ENCODE measurements at regions not wholly inside any gene's neighbourhood (a gene's known extent, or its start where the extent isn't known, plus 50 kb on each side); places are given as distances from the start of the nearest gene placed in this dataset.
"Not testable (repeated sequence)": the region's sequence is repeated elsewhere in the genome, so short reads cannot be mapped to it uniquely, and the experiment has no call there.

DNA sequence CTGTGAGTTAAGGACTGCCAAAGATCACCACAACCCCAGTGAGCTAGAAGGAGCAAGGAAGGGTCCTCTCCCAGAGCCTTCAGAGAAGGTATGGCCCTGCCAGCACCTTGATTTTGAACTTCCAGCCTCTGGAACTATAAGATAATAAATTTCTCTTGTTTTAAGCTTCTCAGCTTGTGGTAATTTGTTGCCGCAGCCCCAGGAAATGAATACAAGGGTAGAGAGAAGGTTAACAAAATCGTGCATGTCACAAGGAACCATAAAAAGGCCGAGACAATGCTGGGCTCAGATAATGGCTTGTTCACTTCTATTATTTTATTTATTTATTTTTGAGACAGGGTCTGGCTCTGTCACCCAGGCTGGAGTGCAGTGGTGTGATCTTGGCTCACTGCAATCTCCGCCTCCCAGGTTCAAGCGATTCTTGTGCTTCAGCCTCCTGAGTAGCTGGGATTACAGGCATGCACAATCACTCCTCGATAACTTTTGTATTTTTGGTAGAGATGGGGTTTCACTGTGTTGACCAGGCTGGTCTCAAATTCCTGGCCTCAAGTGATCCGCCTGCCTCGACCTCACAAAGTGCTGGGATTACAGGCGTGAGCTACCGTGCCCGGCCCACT lies 71.5 kb downstream of the WSB1 start:
- not testable (repeated sequence) for H3K4me3 Mint-ChIP-seq; H3K27me3 Mint-ChIP-seq; ATAC-seq; H3K36me3 Mint-ChIP-seq; H3K9me3 Mint-ChIP-seq (ENCODE audit: low read depth); H3K27ac Mint-ChIP-seq; DNase-seq; H3K4me1 Mint-ChIP-seq
- CTCF ChIA-PET: interaction anchor here (1.0 kb wide), 1 partner anchor 11 kb away, joined by 3 read pairs; no protein-coding TSS in a partner anchor

DNA sequence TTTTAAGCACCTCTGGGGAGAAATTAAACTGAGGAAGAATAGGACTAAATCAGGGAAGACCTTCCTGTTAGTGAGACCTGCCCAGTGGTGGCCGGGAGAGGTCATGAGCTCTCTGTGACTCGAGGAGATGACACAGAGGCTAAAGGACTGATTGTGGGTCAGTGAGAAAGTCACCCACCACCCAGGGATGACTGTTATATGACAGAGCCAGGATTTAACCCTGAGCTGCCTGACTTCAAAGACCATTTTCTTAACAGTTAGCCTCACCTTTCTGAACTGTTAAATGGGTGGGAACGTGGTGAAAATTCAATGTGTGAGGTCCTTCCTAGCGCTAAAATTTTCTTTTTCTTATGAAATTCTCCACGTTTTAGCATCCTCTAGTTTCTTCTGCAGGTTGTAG lies 72.5 kb downstream of the WSB1 start:
- Mint-ChIP-seq H3K27me3 (peaks cover 11% of the 10 kb centered on the region), H3K9me3 (ENCODE audit: low read depth) (peaks cover 4% of the 10 kb centered on the region), H3K27ac (no peak overlapping the region), H3K4me3 (no peak overlapping the region), H3K36me3 (peaks cover 2% of the 10 kb centered on the region), H3K4me1 (peaks cover under 1% of the 10 kb centered on the region)
- ATAC-seq (no peak), DNase-seq (no peak)
- CTCF ChIA-PET: interaction anchor here (1.0 kb wide), 1 partner anchor 233 kb away, joined by 3 read pairs; no protein-coding TSS in a partner anchor

DNA sequence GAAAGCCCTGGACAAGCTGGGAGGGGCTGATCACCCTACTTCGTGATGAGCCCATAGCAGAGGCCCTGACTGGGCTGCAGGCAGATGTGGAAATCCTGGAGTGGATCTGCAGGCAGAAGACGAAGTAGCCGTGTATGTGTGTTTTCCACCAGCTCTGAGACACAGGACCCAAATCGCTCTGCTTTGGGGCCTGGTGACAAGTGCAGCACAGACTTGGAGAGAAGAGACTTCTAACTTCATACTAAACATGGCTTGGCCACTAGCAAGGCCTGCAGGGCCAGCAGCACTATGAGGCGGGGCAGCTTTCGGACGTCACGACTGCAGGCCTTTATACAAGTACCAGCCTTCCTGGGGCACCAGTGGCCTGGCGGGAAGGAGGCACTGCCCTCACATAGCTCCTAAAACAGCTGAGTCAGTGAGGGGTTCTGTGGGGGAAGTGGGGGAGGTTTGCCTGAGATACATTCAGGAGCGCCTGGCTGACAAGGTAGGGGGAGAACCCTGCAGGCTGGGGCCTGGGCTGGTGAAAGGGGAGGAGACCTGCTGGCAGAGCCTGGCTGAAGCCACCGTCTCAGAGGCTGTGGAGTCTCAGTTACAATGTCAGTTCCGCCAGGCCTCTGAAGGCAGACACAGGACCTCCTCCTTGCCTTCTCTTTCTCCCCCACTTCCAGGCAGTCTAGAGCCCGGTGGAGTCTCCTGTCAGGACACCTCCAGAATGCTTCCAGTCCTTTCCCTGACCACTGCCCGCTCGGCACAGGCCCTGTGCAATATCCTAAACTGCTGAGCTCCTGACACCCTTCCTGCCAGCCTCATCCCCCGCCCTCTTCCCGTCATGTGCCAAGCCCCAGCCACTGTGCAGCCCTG lies 73.4 kb downstream of the WSB1 start:
- no peaks in the 10 kb centered on the region for H3K4me1 Mint-ChIP-seq
- CTCF ChIA-PET: interaction anchor here (0.7 to 1.0 kb wide), 2 partner anchors 13 to 233 kb away, joined by 3 read pairs; no protein-coding TSS in a partner anchor
- peaks cover 8% of the 10 kb centered on the region for H3K9me3 Mint-ChIP-seq (ENCODE audit: low read depth)
- no peak overlapping the region for H3K27ac Mint-ChIP-seq
- H3K27me3 Mint-ChIP-seq: peaks cover 11% of the 10 kb centered on the region
- peaks cover 6% of the 10 kb centered on the region for H3K36me3 Mint-ChIP-seq
- DNase-seq: no peak
- no peak for ATAC-seq
- H3K4me3 Mint-ChIP-seq: no peak overlapping the region

DNA sequence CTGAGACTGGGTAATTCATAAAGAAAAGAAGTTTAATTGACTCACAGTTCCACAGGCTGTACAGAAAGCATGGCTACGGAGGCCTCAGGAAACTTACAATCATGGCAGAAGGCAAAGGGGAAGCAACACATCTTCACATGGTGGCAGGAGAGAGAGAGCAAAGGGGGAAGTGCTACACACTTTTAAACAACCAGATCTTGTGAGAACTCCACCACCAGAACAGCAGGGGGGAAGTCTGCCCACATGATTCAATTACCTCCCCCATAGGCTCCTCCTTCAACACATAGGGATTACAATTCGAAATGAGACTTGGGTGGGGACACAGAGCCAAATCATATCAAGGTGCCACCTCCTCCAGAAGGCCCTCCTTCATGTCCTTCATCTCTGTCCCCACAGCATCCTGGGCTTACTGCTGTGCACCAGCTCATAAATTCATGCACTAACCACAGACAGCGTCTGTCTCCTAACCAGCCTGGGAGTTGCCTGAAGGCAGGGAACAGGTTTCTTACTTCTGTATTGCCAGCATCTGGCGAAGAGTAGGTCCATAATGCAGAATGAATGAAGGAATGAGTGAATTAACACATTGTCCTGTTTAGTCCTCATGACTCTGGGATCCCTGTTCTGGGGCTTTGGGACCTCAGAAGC lies 74.4 kb downstream of the WSB1 start:
- CTCF ChIA-PET: no interaction called here
- Mint-ChIP-seq H3K9me3 (ENCODE audit: low read depth) (peaks cover 12% of the 10 kb centered on the region), H3K36me3 (peaks cover 7% of the 10 kb centered on the region), H3K27me3 (peaks cover 15% of the 10 kb centered on the region), H3K27ac (no peak overlapping the region), H3K4me3 (no peak overlapping the region), H3K4me1 (no peaks in the 10 kb centered on the region)
- DNase-seq: no peak
- ATAC-seq: no peak

DNA sequence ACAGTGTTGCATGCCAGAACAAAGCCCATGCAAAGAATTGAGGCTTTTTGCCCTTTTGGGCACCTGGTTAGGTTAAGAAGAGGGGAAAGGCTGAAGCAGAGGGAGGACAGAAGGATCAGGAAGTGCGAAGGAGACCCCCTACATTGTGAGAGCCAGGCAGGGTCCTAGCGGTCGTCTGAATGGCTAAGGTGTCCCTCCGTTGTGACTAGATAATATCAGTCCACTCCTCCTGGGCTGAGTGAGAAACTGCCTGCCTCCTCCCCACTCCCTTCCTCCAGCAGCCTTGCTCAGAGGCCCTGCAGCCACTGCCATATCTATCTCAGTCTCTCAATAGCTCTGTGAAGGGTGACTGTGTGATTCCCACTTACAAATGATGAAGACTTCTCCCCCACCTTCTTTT lies 75.1 kb downstream of the WSB1 start:
- Mint-ChIP-seq H3K9me3 (ENCODE audit: low read depth) (peaks cover 15% of the 10 kb centered on the region), H3K4me3 (no peak overlapping the region), H3K27ac (no peak overlapping the region), H3K4me1 (no peaks in the 10 kb centered on the region), H3K36me3 (peaks cover 11% of the 10 kb centered on the region), H3K27me3 (peaks cover 17% of the 10 kb centered on the region)
- ATAC-seq (no peak), DNase-seq (no peak)
- CTCF ChIA-PET: interaction anchor here (0.8 to 1.5 kb wide), 2 partner anchors 14 to 285 kb away, joined by 3 to 5 read pairs; no protein-coding TSS in a partner anchor

DNA sequence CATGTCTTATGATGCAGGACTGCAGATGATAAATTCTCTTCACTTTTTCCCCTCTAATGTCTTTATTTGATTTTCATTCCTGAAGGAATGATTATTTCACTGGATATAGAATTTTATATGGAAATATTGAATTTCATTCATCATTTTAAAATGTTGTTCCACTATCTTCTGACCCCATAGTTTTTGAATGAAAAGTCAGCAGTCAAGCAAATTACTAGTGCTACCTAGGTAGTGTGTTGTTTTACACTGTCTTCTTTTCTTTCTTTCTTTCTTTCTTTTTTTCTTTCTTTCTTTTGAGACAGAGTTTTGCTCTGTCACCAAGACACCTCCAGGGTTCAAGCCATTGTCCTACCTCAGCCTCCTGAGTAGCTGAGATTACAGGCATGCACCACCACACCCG lies 76.9 kb downstream of the WSB1 start:
- H3K27ac Mint-ChIP-seq: no peak overlapping the region
- ATAC-seq: no peak
- CTCF ChIA-PET: no interaction called here
- H3K4me1 Mint-ChIP-seq: no peaks in the 10 kb centered on the region
- DNase-seq: no peak
- peaks cover 20% of the 10 kb centered on the region for H3K9me3 Mint-ChIP-seq (ENCODE audit: low read depth)
- no peak overlapping the region for H3K4me3 Mint-ChIP-seq
- H3K36me3 Mint-ChIP-seq: peaks cover 11% of the 10 kb centered on the region
- peaks cover 14% of the 10 kb centered on the region for H3K27me3 Mint-ChIP-seq

DNA sequence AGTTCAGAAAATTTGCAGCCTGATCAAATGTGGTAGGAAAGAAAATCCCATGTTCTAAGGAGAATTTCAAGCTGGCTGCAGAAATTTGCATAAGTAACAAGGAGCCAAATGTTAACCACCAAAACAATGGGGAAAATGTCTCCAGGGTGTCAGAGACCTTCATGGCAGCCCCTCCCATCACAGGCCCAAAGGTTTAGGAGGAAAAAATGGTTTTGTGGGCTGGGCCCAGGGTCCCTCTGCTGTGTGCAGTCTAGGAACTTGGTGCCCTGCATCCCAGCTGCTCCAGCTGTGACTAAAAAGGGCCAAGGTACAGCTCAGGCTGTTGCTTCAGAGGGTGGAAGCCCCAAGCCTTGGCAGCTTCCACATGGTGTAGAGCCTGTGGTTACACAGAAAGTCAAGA lies 79.8 kb downstream of the WSB1 start:
- DNase-seq, CTCF ChIA-PET, H3K4me3 Mint-ChIP-seq, H3K4me1 Mint-ChIP-seq, H3K27ac Mint-ChIP-seq, ATAC-seq: not testable (repeated sequence)
- Mint-ChIP-seq H3K9me3 (ENCODE audit: low read depth) (peaks cover 23% of the 10 kb centered on the region), H3K27me3 (peaks cover 18% of the 10 kb centered on the region), H3K36me3 (peaks cover 19% of the 10 kb centered on the region)

DNA sequence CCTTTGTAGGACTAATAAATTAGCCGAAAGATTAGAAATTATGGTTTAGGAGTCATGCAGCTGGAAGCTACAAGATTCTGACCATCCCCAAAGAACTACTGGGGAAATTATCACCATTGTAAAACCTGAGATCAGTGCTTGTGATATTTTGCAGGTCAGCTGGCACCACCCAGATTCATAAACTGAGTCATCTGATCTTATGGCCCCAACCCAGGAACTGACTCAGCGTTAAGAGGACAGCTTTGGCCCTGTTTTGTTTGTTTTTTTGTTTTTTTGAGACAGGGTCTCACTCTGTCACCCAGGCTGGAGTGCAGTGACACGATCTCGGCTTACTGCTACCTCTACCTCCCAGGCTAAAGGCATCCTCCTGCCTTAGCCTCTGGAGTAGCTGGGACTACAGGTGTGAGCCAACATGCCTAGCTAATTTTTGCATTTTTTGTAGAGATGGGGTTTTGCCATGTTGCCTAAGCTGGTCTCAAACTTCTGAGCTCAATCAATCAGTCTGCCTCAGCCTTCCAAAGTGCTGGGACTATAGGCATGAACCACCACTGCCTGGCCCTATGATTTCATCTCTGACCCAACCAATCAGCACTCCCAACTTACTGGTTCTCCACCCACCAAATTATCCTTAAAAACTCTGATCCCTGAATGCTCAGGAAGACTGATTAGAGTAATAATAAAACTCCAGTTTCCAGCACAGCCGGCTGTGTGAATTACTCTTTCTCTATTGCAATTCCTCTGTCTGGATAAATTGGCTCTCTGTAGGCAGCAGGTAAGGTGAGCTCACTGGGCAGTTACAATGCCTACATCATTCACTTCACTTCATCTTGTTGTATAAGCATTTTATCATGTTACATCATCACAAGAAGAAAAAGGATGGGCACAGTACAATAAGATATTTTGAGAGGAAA lies 79.4 kb upstream of the KSR1 start:
- Mint-ChIP-seq H3K36me3 (peaks cover 13% of the 10 kb centered on the region), H3K27ac (no peak overlapping the region), H3K4me1 (peaks cover 8% of the 10 kb centered on the region), H3K27me3 (peaks cover 32% of the 10 kb centered on the region), H3K4me3 (no peak overlapping the region), H3K9me3 (ENCODE audit: low read depth) (peaks cover 16% of the 10 kb centered on the region)
- CTCF ChIA-PET: interaction anchor here (0.6 to 1.8 kb wide), 6 partner anchors 10 to 379 kb away, joined by 3 to 6 read pairs (median 4); no protein-coding TSS in a partner anchor
- DNase-seq (no peak), ATAC-seq (no peak)

DNA sequence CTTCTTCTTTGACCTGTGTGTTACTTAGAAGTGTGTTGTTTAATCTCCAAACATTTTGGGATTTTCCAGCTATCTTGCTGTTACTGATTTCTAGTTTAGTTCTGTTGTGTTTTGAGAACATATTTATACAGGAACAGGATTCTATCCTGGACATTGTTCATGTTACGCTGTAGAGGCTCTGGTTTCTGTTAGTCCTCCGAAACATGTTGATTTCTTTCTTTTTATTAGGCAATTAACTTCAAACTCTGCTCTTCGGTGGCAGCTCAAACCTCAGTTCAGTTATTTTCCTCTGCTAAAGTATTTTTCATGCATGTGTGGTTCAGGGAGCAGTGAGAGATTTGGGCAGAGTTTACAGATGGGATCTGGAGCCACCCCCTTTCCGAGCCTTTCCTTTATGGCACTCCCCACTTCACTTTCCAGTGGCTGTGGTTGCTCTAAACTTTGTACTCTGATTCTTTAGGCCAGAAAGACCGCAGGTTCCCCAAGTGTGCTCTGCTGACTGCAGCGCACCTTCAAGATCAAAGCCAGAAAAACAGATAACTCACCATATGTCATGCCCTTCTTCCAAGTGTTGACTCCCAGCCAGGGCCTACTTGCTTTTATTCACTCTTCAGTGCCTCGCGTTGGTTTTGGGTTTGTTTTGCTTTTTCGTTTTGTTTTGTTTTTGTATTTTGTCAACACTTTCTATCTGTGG lies 77.6 kb upstream of the KSR1 start:
- peaks cover 8% of the 10 kb centered on the region for H3K4me1 Mint-ChIP-seq
- DNase-seq: no peak
- peaks cover 8% of the 10 kb centered on the region for H3K36me3 Mint-ChIP-seq
- CTCF ChIA-PET: interaction anchor here (2.1 to 9.2 kb wide), 3 partner anchors 24 to 223 kb away, joined by 8 to 105 read pairs (median 13); no protein-coding TSS in a partner anchor
- H3K9me3 Mint-ChIP-seq (ENCODE audit: low read depth): peaks cover 8% of the 10 kb centered on the region
- H3K27ac Mint-ChIP-seq: no peak overlapping the region
- no peak for ATAC-seq
- peaks cover 29% of the 10 kb centered on the region for H3K27me3 Mint-ChIP-seq
- H3K4me3 Mint-ChIP-seq: no peak overlapping the region

DNA sequence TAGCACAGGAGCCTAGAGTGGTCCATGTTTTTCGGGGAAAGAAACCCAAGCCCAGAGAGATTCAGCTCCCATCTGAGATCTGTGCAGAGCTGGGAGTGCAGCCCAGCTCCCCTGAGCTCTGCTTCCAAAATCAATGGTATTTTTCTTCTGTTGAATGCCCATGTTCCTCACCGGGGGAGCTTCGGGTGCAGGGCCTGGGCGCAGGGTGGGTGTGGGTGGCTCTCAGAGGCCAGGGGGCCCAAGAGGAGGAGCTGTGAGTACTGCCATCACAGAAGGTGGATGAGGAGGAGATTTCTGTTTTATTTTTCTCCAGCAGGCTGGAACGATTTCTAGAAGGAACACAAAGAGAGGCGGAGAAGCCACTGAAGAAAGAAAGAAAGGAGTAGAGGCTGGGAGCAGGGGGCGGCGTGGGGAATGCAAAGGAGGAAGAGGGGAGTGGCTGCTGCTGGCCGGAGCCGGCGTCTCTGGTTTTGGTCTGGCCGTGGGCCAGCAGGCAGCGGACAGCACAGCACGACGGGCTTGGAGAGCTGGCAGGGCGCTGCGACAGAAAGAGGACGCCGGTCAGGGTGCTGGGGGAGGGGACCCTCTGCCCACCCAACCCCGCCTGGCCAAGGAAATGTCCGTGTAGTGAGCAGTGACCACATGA lies 76.2 kb upstream of the KSR1 start:
- no peak for DNase-seq
- H3K27me3 Mint-ChIP-seq: peaks cover 30% of the 10 kb centered on the region

DNA sequence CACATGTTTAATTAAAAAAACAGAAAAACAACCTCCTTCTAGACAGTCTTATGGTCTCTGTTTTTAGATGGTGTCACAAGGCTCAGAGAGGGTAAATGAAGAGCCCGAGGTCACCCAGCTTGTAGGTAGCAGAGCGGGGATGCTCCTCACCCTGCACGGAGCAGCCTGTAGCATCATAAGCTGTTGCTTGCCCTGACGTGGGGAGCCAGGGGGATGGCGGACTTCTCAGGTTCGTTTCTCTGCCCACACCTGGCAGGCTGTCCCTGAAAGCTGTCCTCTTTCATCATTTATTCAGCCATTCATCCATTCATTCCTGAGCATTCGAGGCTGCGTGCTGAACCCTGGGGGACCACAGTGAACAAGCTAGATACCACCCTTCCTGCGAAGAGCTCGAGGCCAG lies 75.7 kb upstream of the KSR1 start:
- peaks cover 30% of the 10 kb centered on the region for H3K27me3 Mint-ChIP-seq
- CTCF ChIA-PET: interaction anchor here (0.6 to 9.2 kb wide), 11 partner anchors 9 to 221 kb away, joined by 3 to 105 read pairs (median 4); no protein-coding TSS in a partner anchor
- peaks cover 3% of the 10 kb centered on the region for H3K9me3 Mint-ChIP-seq (ENCODE audit: low read depth)
- peaks cover 8% of the 10 kb centered on the region for H3K36me3 Mint-ChIP-seq
- no peak overlapping the region for H3K4me3 Mint-ChIP-seq
- H3K27ac Mint-ChIP-seq: no peak overlapping the region
- ATAC-seq (no peak), DNase-seq (no peak)
- H3K4me1 Mint-ChIP-seq: peaks cover 8% of the 10 kb centered on the region

More for the DNA sequence above, 76.2 kb upstream of the KSR1 start:
- H3K4me3 Mint-ChIP-seq: no peak overlapping the region
- H3K4me1 Mint-ChIP-seq: peaks cover 8% of the 10 kb centered on the region
- H3K9me3 Mint-ChIP-seq (ENCODE audit: low read depth): peaks cover 6% of the 10 kb centered on the region
- ATAC-seq: no peak
- peaks cover 8% of the 10 kb centered on the region for H3K36me3 Mint-ChIP-seq
- CTCF ChIA-PET: interaction anchor here (0.6 to 9.2 kb wide), 11 partner anchors 9 to 222 kb away, joined by 3 to 105 read pairs (median 4); no protein-coding TSS in a partner anchor
- H3K27ac Mint-ChIP-seq: no peak overlapping the region
